Tibial nerve (tissue), 4 donors: ENCODE measurements at regions not wholly inside any gene's neighbourhood (a gene's known extent, or its start where the extent isn't known, plus 50 kb on each side); places are given as distances from the start of the nearest gene placed in this dataset.
"Not testable (repeated sequence)": the region's sequence is repeated elsewhere in the genome, so short reads cannot be mapped to it uniquely, and the experiment has no call there.

ENCODE experiments used
- DNase-seq, 2 donors: peaks; one replicate each; pipeline ENCODE4 v3.0.0-alpha.2; 2019; ENCODE audit warnings: low spot score in 2 of 2
- H3K27ac ChIP-seq, 4 donors: fragments of 200-600 bp; sonication (generic) in 3 of 4; one replicate each; pipeline ENCODE4 v1.5.1; 2017 to 2019; ENCODE audit warnings: mild to moderate bottlenecking in 1 of 4
- H3K27me3 ChIP-seq, 2 donors: fragments of 200-600 bp; sonication (generic) in 1 of 2; one replicate each; pipeline versions ENCODE4 v1.5.1 to v1.6.0; 2017 to 2019
- H3K36me3 ChIP-seq, 3 donors: fragments of 200-600 bp; sonication (generic); one replicate each; pipeline ENCODE4 v1.5.1; 2018 to 2019
- H3K4me1 ChIP-seq, 4 donors: fragments of 200-600 bp; sonication (generic) in 3 of 4; one replicate each; pipeline ENCODE4 v1.5.1; 2017 to 2019
- H3K4me3 ChIP-seq, 4 donors: fragments of 200-600 bp; sonication (generic) in 3 of 4; one replicate each; pipeline ENCODE4 v1.5.1; 2017 to 2019; ENCODE audit warnings: mild to moderate bottlenecking in 1 of 4, moderate library complexity in 1 of 4
- H3K9me3 ChIP-seq, 4 donors: fragments of 200-600 bp; sonication (generic) in 3 of 4; one replicate each; pipeline ENCODE4 v1.5.1; 2017 to 2019
- WGBS, 2 donors: methylation state at CpG; one replicate each; pipeline ENCODE4 v1.1.5; 2018; 5-methylcytosine and 5-hydroxymethylcytosine counted together

DNA sequence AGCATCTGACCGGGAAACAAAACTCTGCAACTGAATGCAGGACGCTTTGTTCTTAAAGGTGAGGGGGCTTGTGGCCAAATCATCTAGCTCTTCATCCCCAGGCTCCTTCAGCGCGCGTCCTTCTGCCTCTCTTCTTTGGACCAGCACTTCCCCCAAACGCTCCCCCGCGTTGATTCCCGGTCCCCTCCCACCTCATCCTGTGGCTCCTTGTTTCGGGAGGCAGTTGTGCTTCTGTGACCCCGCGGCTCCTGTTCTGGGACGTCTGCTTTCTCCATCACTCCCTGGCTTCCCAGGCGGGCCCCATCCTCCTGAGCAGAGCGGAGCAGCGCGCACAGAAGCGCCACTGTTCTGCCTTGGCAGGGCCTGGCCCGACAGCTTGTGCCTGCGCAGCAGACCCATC is 109.7 kb upstream of the ZNG1E start:
- H3K27me3 ChIP-seq, H3K9me3 ChIP-seq, H3K36me3 ChIP-seq, H3K4me1 ChIP-seq, H3K27ac ChIP-seq, DNase-seq, H3K4me3 ChIP-seq: not testable (repeated sequence)
- WGBS, 2 donors: 53 to 56% methylated on average over 17 of the region's 20 CpGs

- not testable (repeated sequence) for H3K36me3 ChIP-seq, H3K9me3 ChIP-seq, H3K27ac ChIP-seq, H3K4me3 ChIP-seq, DNase-seq, H3K4me1 ChIP-seq, H3K27me3 ChIP-seq
- 73% methylated on average over 8 of the region's 15 CpGs; no CpG with 5 or more reads in 1 of the 2 donors for WGBS, 2 donors
Measured at GRCh38 chr9:65519018-65519417, 156.7 kb upstream of the ZNG1E start.

- not testable (repeated sequence) for H3K36me3 ChIP-seq, H3K4me1 ChIP-seq, H3K4me3 ChIP-seq, H3K27me3 ChIP-seq, H3K9me3 ChIP-seq, H3K27ac ChIP-seq, DNase-seq
- 89% methylated on average over 12 of the region's 12 CpGs for WGBS, 2 donors
Measured at GRCh38 chr9:65514465-65514864, 161.3 kb upstream of the ZNG1E start.

DNA sequence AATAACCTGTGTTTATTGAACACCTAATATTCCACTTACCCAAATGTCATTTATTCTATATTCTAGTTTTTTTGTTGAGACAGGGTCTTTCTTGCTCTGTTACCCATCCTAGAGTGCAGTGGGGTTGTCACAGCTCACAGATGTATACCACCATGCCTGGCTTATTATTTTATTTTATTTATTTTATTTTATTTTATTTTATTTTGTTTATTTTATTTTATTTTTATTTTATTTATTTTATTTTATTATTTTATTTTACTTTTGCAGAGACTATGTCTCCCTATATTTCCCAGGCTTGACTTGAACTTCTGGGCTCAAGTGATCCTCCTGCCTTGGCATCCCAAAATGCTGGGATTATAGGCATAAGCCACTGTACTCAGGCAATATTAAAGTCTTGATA is 167.8 kb upstream of the ZNG1E start:
- H3K36me3 ChIP-seq, H3K4me1 ChIP-seq, H3K4me3 ChIP-seq, DNase-seq, H3K9me3 ChIP-seq, H3K27ac ChIP-seq, H3K27me3 ChIP-seq: not testable (repeated sequence)

DNA sequence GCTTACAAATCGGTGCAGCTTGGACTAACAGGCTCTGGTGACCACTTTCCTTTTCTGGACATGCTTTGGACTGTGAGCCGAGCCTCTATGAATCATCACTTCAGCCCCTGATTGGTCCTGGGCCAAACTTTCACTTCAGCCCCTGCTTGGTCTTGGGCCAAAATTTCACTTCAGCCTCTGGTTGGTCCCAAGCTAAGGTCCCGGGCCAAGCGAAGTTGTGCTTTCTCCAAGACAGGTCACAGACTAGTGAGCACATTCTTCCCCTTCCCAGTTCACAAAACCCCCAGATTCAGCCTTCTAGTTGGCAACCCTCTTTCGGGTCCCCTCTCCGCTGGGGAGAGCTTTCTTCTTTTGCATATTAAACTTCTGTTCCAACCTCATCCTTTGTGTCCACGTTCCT is 171.0 kb upstream of the ZNG1E start:
- 70 to 84% methylated on average over 6 of the region's 7 CpGs for WGBS, 2 donors
- not testable (repeated sequence) for DNase-seq, H3K9me3 ChIP-seq, H3K36me3 ChIP-seq, H3K4me1 ChIP-seq, H3K4me3 ChIP-seq, H3K27me3 ChIP-seq, H3K27ac ChIP-seq

DNA sequence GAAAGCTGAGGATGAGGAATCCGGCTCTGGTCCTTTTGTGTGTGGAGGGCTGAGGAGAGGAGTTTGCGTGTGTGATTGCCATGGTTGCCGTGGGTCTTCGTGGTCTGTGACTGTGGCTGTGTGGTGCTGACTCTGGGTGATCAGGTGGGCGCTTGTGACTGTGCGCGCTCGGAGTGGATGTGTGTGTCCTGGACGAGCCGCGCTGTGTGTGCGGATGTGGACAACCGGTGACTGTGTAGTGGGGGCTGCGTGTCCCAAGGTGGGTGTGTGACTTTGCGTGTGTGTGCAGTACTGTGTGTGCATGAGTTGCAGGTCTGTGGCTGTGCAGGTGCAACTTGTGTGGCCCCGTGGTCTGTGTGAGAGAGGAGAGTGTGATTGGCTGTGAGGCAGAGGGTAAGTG is 172.0 kb upstream of the ZNG1E start:
- H3K36me3 ChIP-seq, H3K4me3 ChIP-seq, H3K4me1 ChIP-seq, DNase-seq, H3K27me3 ChIP-seq, H3K27ac ChIP-seq, H3K9me3 ChIP-seq: not testable (repeated sequence)
- WGBS, 2 donors: 85 to 92% methylated on average over 13 to 15 of the region's 16 CpGs

DNA sequence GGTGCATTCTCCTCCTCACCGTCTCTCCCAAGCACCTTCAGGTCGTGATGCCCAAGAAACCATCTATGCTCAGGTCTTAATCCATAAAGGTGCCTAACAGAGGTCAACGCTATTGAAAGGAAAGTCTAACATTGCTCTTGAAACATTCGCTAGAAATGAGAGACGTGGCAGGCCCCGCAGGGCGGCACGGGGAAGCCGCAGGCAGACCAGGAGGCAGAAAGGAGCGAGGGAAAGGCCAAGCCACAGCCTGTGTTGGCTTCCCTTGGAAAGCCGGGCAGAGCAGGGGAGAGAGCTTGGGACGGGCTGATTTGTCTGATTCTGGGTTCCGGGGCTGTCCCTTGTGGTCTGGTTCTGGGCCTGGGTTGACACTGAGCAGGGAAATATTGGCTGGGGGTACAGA is 192.8 kb upstream of the ZNG1E start:
- not testable (repeated sequence) for H3K27ac ChIP-seq, H3K36me3 ChIP-seq, H3K27me3 ChIP-seq, H3K4me1 ChIP-seq, H3K4me3 ChIP-seq, DNase-seq
- 86 to 87% methylated on average over 13 of the region's 13 CpGs for WGBS, 2 donors
- peaks cover 0 to 30% (median 0%) of the 10 kb centered on the region in 4 donors for H3K9me3 ChIP-seq

GRCh38 chr9:65481291-65481690 is 194.4 kb upstream of the ZNG1E start:
- not testable (repeated sequence) for H3K27ac ChIP-seq, H3K4me3 ChIP-seq, H3K36me3 ChIP-seq, DNase-seq, H3K27me3 ChIP-seq, H3K4me1 ChIP-seq
- H3K9me3 ChIP-seq: peaks cover 0 to 30% (median 0%) of the 10 kb centered on the region in 4 donors
- 83 to 87% methylated on average over 10 of the region's 10 CpGs for WGBS, 2 donors

DNA sequence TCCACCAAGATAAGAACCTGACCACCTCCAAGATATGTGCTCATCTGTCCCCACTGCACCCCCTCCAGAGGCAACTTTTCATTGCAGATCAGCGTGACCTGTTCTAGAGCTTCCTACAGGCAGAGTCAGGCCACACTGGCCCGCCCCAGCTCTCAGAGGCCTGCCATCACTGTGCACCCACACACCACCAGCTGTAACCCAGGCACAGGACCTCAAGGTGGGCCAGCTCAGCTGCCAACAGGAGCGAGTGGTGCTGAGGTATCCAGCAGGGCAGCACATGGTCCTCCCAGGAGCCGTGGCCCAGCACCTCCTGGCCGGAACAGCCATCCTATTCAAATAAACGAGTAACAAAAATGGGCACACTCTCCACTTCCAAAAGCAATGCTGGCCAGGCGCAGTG is 189.9 kb upstream of the FOXD4L5 start:
- WGBS, 2 donors: 86 to 95% methylated on average over 4 to 6 of the region's 7 CpGs
- not testable (repeated sequence) for DNase-seq, H3K4me1 ChIP-seq, H3K27me3 ChIP-seq, H3K36me3 ChIP-seq, H3K4me3 ChIP-seq, H3K27ac ChIP-seq
- H3K9me3 ChIP-seq: peaks cover 0 to 37% (median 0%) of the 10 kb centered on the region in 4 donors

DNA sequence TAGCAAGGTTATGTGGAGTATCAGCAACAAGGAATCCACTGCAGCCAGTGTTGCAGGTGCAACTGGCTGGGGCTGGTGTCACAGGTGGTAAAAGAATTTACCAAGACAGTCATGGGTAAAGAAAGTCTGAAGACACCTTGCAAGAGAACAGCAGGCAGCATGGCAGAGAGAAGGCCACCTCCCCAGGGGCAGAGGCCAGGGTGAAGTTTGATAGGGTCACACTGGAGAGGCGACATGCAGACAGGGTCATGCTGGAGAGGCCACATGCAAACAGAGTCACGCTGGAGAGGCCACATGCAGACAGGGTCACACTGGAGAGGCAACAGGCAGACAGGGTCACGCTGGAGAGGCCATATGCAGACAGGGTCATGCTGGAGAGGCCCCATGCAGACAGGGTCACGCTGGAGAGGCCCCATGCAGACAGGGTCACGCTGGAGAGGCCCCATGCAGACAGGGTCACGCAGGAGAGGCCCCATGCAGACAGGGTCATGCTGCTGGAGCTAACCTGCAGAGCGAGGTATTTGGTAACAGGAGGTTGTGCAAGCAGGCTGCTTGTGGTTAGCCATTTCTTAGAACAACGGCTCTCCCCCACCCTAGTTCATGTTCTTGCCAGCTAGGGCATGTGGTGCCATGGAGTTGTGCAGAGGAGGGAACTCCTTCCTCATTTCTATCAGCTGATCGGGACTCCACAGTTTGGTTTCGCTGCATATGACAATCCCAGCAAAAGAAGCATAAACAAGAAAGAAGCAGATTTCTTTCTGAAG is 188.2 kb upstream of the FOXD4L5 start:
- not testable (repeated sequence) for DNase-seq, H3K27ac ChIP-seq, H3K4me3 ChIP-seq, H3K27me3 ChIP-seq, H3K4me1 ChIP-seq, H3K36me3 ChIP-seq
- peaks cover 0 to 31% (median 0%) of the 10 kb centered on the region in 4 donors for H3K9me3 ChIP-seq
- 61 to 62% methylated on average over 9 to 10 of the region's 10 CpGs for WGBS, 2 donors

GRCh38 chr9:65471106-65471505 is 186.1 kb upstream of the FOXD4L5 start:
- not testable (repeated sequence) for H3K4me3 ChIP-seq, DNase-seq, H3K27ac ChIP-seq, H3K27me3 ChIP-seq, H3K4me1 ChIP-seq, H3K36me3 ChIP-seq
- H3K9me3 ChIP-seq: peaks cover 0 to 28% (median 0%) of the 10 kb centered on the region in 4 donors
- WGBS, 2 donors: 67 to 73% methylated on average over 2 to 3 of the region's 7 CpGs

GRCh38 chr9:65466911-65467734 is 182.1 kb upstream of the FOXD4L5 start:
- 89% methylated on average over 33 to 38 of the region's 55 CpGs for WGBS, 2 donors

GRCh38 chr9:65465246-65465895 is 180.4 kb upstream of the FOXD4L5 start:
- not testable (repeated sequence) for DNase-seq, H3K27ac ChIP-seq, H3K4me1 ChIP-seq, H3K9me3 ChIP-seq, H3K27me3 ChIP-seq, H3K4me3 ChIP-seq, H3K36me3 ChIP-seq
- 83 to 88% methylated on average over 12 to 17 of the region's 17 CpGs for WGBS, 2 donors

More at GRCh38 chr9:65466911-65467734, 182.1 kb upstream of the FOXD4L5 start:
- not testable (repeated sequence) for H3K4me3 ChIP-seq, DNase-seq, H3K27ac ChIP-seq, H3K36me3 ChIP-seq, H3K27me3 ChIP-seq, H3K4me1 ChIP-seq, H3K9me3 ChIP-seq
